Brain microvascular endothelial cell (primary cell): ENCODE measurements at regions not wholly inside any gene's neighbourhood (a gene's known extent, or its start where the extent isn't known, plus 50 kb on each side); places are given as distances from the start of the nearest gene placed in this dataset.
"Not testable (repeated sequence)": the region's sequence is repeated elsewhere in the genome, so short reads cannot be mapped to it uniquely, and the experiment has no call there.

Experiments used
- DNase-seq: peaks from one replicate; pipeline ENCODE4 v3.0.0-alpha.2; 2020
- H3K27ac ChIP-seq: fragments of 250-450 bp; sonication (Bioruptor Pico); 2 replicates; pipeline ENCODE4 v1.5.1; 2020; ENCODE audit warnings: mild to moderate bottlenecking, moderate library complexity
- H3K27me3 ChIP-seq: fragments of 250-450 bp; sonication (Bioruptor Pico); replicated peaks from 2 replicates; pipeline ENCODE4 v1.5.1; 2020; ENCODE audit warnings: mild to moderate bottlenecking
- H3K36me3 ChIP-seq: fragments of 250-450 bp; sonication (Bioruptor Pico); replicated peaks from 2 replicates; pipeline ENCODE4 v1.5.1; 2020; ENCODE audit warnings: mild to moderate bottlenecking
- H3K4me3 ChIP-seq: 2 replicates; pipeline ENCODE4 v1.5.1; 2011; ENCODE audit warnings: low read depth, mild to moderate bottlenecking, control low read depth, low read length, moderate library complexity
- CTCF ChIP-seq: IDR thresholded peaks from 2 replicates; pipeline ENCODE4 v1.5.1; 2011; ENCODE audit warnings: low read depth, mild to moderate bottlenecking, moderate library complexity, low read length, control low read depth, inconsistent platforms; ENCODE audit errors: missing control alignments
- in situ Hi-C: cut with HindIII; loops from 2 replicates; pipeline ENCODE4 v1.10.0; 2017; ENCODE audit warnings: low sequenced_read_pairs, low pct_ligation_motif_present

GRCh38 chr1:199948587-199949280 is 78.8 kb upstream of the NR5A2 start:
- no peak for TF ChIP-seq CTCF
- Histone ChIP-seq H3K4me3 (no peak overlapping the region), H3K27ac (no peak overlapping the region), H3K27me3 (no peaks in the 10 kb centered on the region), H3K36me3 (no peaks in the 10 kb centered on the region)
- in situ Hi-C loops, result no loop called here
- DNase-seq, result no peak

- DNase-seq, H3K27ac ChIP-seq, H3K36me3 ChIP-seq, H3K27me3 ChIP-seq, in situ Hi-C loops, H3K4me3 ChIP-seq: not testable (repeated sequence)
Observed at GRCh38 chr1:199951005-199951404, 76.5 kb upstream of the NR5A2 start.

- Histone ChIP-seq H3K27me3 (no peaks in the 10 kb centered on the region), H3K36me3 (no peaks in the 10 kb centered on the region), H3K27ac (no peak overlapping the region), H3K4me3 (no peak overlapping the region)
- no peak for TF ChIP-seq CTCF
- DNase-seq, result no peak
- in situ Hi-C loops, result no loop called here
Observed at GRCh38 chr1:199953651-199954050, 73.9 kb upstream of the NR5A2 start.

GRCh38 chr1:199954699-199955098 is 72.8 kb upstream of the NR5A2 start:
- Histone ChIP-seq H3K4me3 (no peak overlapping the region), H3K36me3 (no peaks in the 10 kb centered on the region), H3K27ac (no peak overlapping the region), H3K27me3 (no peaks in the 10 kb centered on the region)
- in situ Hi-C loops, result no loop called here
- TF ChIP-seq CTCF, result peak; percentile 60
- no peak for DNase-seq

- no peak overlapping the region for H3K4me3 ChIP-seq
- no peak for DNase-seq
- no peak for TF ChIP-seq CTCF
- in situ Hi-C loops, result no loop called here
- no peak overlapping the region for H3K27ac ChIP-seq
- no peaks in the 10 kb centered on the region for H3K36me3 ChIP-seq
- H3K27me3 ChIP-seq, result no peaks in the 10 kb centered on the region
Observed at GRCh38 chr1:199955235-199955634, 72.3 kb upstream of the NR5A2 start.

- Histone ChIP-seq H3K27ac (no peak overlapping the region), H3K36me3 (no peaks in the 10 kb centered on the region), H3K4me3 (no peak overlapping the region), H3K27me3 (no peaks in the 10 kb centered on the region)
- TF ChIP-seq CTCF, result no peak
- in situ Hi-C loops, result no loop called here
- no peak for DNase-seq
Observed at GRCh38 chr1:199956005-199956404, 71.5 kb upstream of the NR5A2 start.
